Vagina (tissue), 2 donors: ENCODE measurements at regions not wholly inside any gene's neighbourhood (a gene's known extent, or its start where the extent isn't known, plus 50 kb on each side); places are given as distances from the start of the nearest gene placed in this dataset.

Experiments
- DNase-seq, 2 donors: peaks; one replicate each; pipeline ENCODE4 v3.0.0-alpha.2; 2017; ENCODE audit errors: extremely low spot score in 2 of 2
- H3K27ac ChIP-seq: fragments of 200-600 bp; sonication (generic); one replicate; pipeline ENCODE4 v1.5.1; 2019
- H3K27me3 ChIP-seq: fragments of 200-600 bp; sonication (generic); one replicate; pipeline ENCODE4 v1.5.1; 2019
- H3K36me3 ChIP-seq, 2 donors: fragments of 200-600 bp; sonication (generic); one replicate each; pipeline ENCODE4 v1.5.1; 2017 to 2019
- H3K4me1 ChIP-seq: fragments of 200-600 bp; sonication (generic); one replicate; pipeline ENCODE4 v1.5.1; 2019
- H3K4me3 ChIP-seq, 2 donors: fragments of 200-600 bp; sonication (generic); 1 replicate in 1 of 2; 2 replicates in 1 of 2; pipeline ENCODE4 v1.5.1; 2016 to 2019
- H3K9me3 ChIP-seq: fragments of 200-600 bp; sonication (generic); one replicate; pipeline ENCODE4 v1.5.1; 2019
- POLR2A ChIP-seq, 2 donors: fragments of 450-650 bp; IDR thresholded peaks; one replicate each; pipeline ENCODE4 v1.6.1; 2017; ENCODE audit warnings: antibody characterized with exemption in 2 of 2, mild to moderate bottlenecking in 2 of 2, moderate library complexity in 2 of 2
- POLR2AphosphoS5 ChIP-seq, 2 donors: sonication (generic); formaldehyde crosslinking; IDR thresholded peaks; one replicate each; pipeline ENCODE4 v1.9.0; 2017; ENCODE audit warnings: antibody characterized with exemption in 2 of 2, mild to moderate bottlenecking in 2 of 2, low read depth in 1 of 2; ENCODE audit not compliant: insufficient read depth in 1 of 2
- intact Hi-C: fragments of 100-400 bp; cut with DNase I; formaldehyde crosslinking; loops from one replicate; pipeline ENCODE4 v1.15.1; 2023
- TF ChIP-seq, protein P1 (sequence below), 3 experiments: fragments of 450-650 bp in 2 of 3; fragments of 200-600 bp in 1 of 3; sonication (generic) in 1 of 3; IDR thresholded peaks; one replicate each; pipeline ENCODE4 v1.5.1; 2017 to 2019; ENCODE audit warnings: antibody characterized with exemption in 3 of 3, mild to moderate bottlenecking in 2 of 3, moderate library complexity in 2 of 3

DNA sequence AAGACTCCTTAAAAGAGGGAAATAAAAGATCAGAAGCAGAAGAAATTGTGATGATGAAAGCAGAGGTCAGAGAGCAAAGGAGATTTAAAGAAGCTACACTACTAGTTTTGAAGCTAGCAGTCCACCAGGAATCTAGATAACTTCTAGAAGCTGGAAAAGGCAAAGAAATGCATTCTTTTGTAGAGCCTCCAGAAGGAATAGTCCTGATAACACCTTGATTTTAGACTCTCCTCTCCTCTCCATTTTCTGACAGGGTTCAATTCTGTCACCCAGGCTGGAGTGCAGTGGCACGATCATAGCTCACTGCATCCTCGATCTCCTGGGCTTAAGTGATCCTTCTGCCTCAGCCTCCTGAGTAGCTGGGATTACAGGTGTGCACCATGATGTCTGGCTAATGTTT, 1187.3 kb upstream of the CNTN5 start:
- intact Hi-C loops, result no loop called here

GRCh38 chr11:97844016-97844415, 1176.7 kb upstream of the CNTN5 start:
- intact Hi-C loops, result no loop called here
- no peaks in the 10 kb centered on the region for H3K4me1 ChIP-seq
- H3K27ac ChIP-seq, result no peak overlapping the region
- no peak overlapping the region for H3K4me3 ChIP-seq
- DNase-seq, result no peak
- H3K36me3 ChIP-seq, result no peaks in the 10 kb centered on the region
- H3K9me3 ChIP-seq, result no peaks in the 10 kb centered on the region
- H3K27me3 ChIP-seq, result no peaks in the 10 kb centered on the region
- TF ChIP-seq, protein P1, sequence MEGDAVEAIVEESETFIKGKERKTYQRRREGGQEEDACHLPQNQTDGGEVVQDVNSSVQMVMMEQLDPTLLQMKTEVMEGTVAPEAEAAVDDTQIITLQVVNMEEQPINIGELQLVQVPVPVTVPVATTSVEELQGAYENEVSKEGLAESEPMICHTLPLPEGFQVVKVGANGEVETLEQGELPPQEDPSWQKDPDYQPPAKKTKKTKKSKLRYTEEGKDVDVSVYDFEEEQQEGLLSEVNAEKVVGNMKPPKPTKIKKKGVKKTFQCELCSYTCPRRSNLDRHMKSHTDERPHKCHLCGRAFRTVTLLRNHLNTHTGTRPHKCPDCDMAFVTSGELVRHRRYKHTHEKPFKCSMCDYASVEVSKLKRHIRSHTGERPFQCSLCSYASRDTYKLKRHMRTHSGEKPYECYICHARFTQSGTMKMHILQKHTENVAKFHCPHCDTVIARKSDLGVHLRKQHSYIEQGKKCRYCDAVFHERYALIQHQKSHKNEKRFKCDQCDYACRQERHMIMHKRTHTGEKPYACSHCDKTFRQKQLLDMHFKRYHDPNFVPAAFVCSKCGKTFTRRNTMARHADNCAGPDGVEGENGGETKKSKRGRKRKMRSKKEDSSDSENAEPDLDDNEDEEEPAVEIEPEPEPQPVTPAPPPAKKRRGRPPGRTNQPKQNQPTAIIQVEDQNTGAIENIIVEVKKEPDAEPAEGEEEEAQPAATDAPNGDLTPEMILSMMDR (IDR thresholded peaks at IDR 0.05), result no peak
- no peak for TF ChIP-seq POLR2A (IDR thresholded peaks at IDR 0.05)
- TF ChIP-seq POLR2AphosphoS5 (IDR thresholded peaks at IDR 0.05; ENCODE audit: insufficient read depth in 1 of 2, low read depth in 1 of 2), result no peak

More for the DNA sequence above, 1187.3 kb upstream of the CNTN5 start:
- H3K4me1 ChIP-seq, result no peaks in the 10 kb centered on the region
- H3K36me3 ChIP-seq, result no peaks in the 10 kb centered on the region
- no peak for DNase-seq
- H3K27ac ChIP-seq, result no peak overlapping the region
- no peaks in the 10 kb centered on the region for H3K27me3 ChIP-seq
- H3K9me3 ChIP-seq, result no peaks in the 10 kb centered on the region
- no peak overlapping the region for H3K4me3 ChIP-seq
- TF ChIP-seq POLR2AphosphoS5 (IDR thresholded peaks at IDR 0.05; ENCODE audit: insufficient read depth in 1 of 2, low read depth in 1 of 2), result no peak
- no peak for TF ChIP-seq POLR2A (IDR thresholded peaks at IDR 0.05)
- TF ChIP-seq, protein P1 (IDR thresholded peaks at IDR 0.05), result no peak

DNA sequence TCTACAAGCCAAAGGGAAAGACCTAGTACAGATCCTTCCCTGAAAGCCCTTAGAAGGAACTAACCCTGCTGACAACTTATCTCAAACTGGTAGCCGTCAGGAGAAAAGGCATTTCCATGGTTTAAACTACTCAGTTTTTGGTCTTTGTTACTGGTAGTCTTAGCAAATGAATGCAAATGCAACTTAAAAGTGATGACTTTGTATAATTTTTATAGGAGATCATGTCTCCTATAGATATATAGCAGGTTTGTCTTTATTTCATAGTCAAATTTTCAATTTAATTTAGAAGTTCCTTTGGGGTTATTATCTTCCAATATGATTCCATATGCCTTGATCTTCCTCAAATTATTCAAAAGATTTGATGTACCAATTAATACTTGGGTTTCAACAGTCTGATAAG, 1173.0 kb upstream of the CNTN5 start:
- H3K4me3 ChIP-seq, result no peak overlapping the region
- intact Hi-C loops, result no loop called here
- no peak overlapping the region for H3K27ac ChIP-seq
- no peaks in the 10 kb centered on the region for H3K9me3 ChIP-seq
- no peak for DNase-seq
- no peak for TF ChIP-seq POLR2A (IDR thresholded peaks at IDR 0.05)
- TF ChIP-seq, protein P1 (IDR thresholded peaks at IDR 0.05), result no peak
- no peaks in the 10 kb centered on the region for H3K36me3 ChIP-seq
- H3K4me1 ChIP-seq, result no peaks in the 10 kb centered on the region
- no peaks in the 10 kb centered on the region for H3K27me3 ChIP-seq

- TF ChIP-seq, protein P1 (IDR thresholded peaks at IDR 0.05), result no peak
- no peak for TF ChIP-seq POLR2A (IDR thresholded peaks at IDR 0.05)
- TF ChIP-seq POLR2AphosphoS5 (IDR thresholded peaks at IDR 0.05; ENCODE audit: insufficient read depth in 1 of 2, low read depth in 1 of 2), result no peak
- intact Hi-C loops, result no loop called here
- H3K9me3 ChIP-seq, result no peaks in the 10 kb centered on the region
- no peaks in the 10 kb centered on the region for H3K36me3 ChIP-seq
- DNase-seq, result no peak
- H3K4me1 ChIP-seq, result no peaks in the 10 kb centered on the region
- no peak overlapping the region for H3K27ac ChIP-seq
- no peaks in the 10 kb centered on the region for H3K27me3 ChIP-seq
- no peak overlapping the region for H3K4me3 ChIP-seq
Measured at GRCh38 chr11:97850701-97851100, 1170.0 kb upstream of the CNTN5 start.

DNA sequence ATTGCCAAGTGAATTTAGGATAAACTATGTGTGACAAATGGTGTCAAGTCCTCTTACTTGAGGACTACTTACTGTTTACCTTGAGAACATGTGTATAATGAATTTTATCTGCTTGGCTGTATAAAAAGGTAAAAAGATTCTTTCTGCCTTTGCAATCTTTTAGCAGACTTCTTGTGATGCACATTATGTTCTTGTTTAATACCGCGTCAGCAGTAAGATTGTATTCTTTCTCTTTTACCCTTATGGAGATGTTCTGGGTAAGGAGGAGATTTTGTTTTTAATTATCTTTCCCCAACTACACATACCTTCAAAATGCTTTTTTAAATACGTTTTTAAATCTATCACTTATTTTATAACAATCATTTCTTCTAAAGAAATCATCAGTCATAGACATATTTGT, 1166.4 kb upstream of the CNTN5 start:
- intact Hi-C loops, result no loop called here
- H3K36me3 ChIP-seq, result no peaks in the 10 kb centered on the region
- no peak overlapping the region for H3K27ac ChIP-seq
- TF ChIP-seq POLR2AphosphoS5 (IDR thresholded peaks at IDR 0.05; ENCODE audit: insufficient read depth in 1 of 2, low read depth in 1 of 2), result no peak
- TF ChIP-seq, protein P1 (IDR thresholded peaks at IDR 0.05), result no peak
- no peak for TF ChIP-seq POLR2A (IDR thresholded peaks at IDR 0.05)
- H3K4me3 ChIP-seq, result no peak overlapping the region
- DNase-seq, result no peak
- H3K9me3 ChIP-seq, result no peaks in the 10 kb centered on the region
- H3K4me1 ChIP-seq, result no peaks in the 10 kb centered on the region
- H3K27me3 ChIP-seq, result no peaks in the 10 kb centered on the region
